DND-41 (cell line): ENCODE measurements at regions not wholly inside any gene's neighbourhood (a gene's known extent, or its start where the extent isn't known, plus 50 kb on each side); places are given as distances from the start of the nearest gene placed in this dataset.
A peak's percentile ranks its signal among the peaks of the same experiment; 100 is the strongest.

Source experiments
- EZH2 ChIP-seq: IDR thresholded peaks from 3 replicates; pipeline ENCODE4 v1.6.1; 2012; ENCODE audit warnings: borderline replicate concordance, low read depth, mild to moderate bottlenecking, moderate library complexity, low read length, inconsistent platforms; ENCODE audit not compliant: severe bottlenecking
- TF ChIP-seq, protein P1 (sequence below): IDR thresholded peaks from 2 replicates; pipeline ENCODE4 v1.5.1; 2012; ENCODE audit warnings: borderline replicate concordance, low read length, moderate library complexity, mild to moderate bottlenecking; ENCODE audit not compliant: poor library complexity, severe bottlenecking; ENCODE audit errors: extremely low read depth

DNA sequence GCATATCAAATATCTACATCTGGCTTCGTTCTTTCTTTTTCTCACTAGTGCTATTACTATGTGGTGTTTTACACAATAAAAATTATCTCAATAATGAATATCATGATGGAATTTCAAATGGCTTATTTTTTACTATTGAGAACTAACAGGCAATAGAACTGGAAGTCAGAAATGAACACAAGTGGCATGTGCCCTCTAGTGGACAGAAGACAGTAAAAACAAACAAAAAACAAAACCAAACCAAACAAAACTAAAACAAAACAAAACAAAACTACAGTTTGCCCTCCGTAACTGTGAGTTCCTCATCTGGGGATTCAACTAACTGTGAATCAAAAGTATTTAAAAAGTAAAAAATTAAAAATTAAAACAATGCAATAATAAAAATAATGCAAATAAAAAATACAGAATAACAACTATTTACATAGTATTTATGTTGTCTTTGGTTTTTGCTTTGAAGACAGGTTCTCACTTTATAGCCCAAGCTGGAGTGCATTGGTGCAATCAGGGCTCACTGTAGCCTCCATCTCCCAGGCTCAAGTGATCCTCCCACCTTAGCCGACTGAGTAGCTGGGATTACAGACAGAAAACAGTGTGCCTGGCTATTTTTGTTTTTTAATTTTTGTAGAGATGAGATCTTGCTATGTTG lies 195.6 kb upstream of the TACR3 start:
- TF ChIP-seq, protein P1, sequence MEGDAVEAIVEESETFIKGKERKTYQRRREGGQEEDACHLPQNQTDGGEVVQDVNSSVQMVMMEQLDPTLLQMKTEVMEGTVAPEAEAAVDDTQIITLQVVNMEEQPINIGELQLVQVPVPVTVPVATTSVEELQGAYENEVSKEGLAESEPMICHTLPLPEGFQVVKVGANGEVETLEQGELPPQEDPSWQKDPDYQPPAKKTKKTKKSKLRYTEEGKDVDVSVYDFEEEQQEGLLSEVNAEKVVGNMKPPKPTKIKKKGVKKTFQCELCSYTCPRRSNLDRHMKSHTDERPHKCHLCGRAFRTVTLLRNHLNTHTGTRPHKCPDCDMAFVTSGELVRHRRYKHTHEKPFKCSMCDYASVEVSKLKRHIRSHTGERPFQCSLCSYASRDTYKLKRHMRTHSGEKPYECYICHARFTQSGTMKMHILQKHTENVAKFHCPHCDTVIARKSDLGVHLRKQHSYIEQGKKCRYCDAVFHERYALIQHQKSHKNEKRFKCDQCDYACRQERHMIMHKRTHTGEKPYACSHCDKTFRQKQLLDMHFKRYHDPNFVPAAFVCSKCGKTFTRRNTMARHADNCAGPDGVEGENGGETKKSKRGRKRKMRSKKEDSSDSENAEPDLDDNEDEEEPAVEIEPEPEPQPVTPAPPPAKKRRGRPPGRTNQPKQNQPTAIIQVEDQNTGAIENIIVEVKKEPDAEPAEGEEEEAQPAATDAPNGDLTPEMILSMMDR: peak; percentile 63
- no peak for TF ChIP-seq EZH2
